SH-SY5Y (cell line): ENCODE measurements at regions not wholly inside any gene's neighbourhood (a gene's known extent, or its start where the extent isn't known, plus 50 kb on each side); places are given as distances from the start of the nearest gene placed in this dataset.

Experiments
- GATA2 ChIP-seq: IDR thresholded peaks from 2 replicates; pipeline ENCODE4 v1.6.1; 2011; ENCODE audit warnings: mild to moderate bottlenecking, low read depth, low read length
- GATA3 ChIP-seq: IDR thresholded peaks from 2 replicates; pipeline ENCODE4 v1.6.1; 2011; ENCODE audit warnings: low read depth, mild to moderate bottlenecking, low read length, moderate library complexity

DNA sequence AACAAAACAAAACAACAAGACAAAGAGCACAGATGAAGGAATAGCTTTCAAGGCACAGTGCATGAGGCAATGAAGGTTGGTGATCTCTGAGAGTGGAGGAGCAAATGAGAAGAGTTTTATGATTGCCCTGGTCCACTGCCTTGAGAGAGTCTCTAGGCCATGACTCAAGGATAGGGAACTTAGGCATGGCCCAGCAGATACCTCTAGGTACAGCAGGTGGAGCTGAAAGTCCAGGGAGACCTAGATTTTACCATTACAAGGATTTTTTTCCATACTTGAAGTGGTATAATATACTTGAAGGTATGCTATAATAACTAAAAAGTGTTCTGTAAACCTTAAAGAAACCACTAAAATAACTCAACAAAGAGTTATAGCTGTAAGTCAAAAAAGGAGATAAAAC is 239.5 kb upstream of the KLHL29 start:
- TF ChIP-seq GATA2 (no peak), GATA3 (no peak)
